ENCODE measurements at regions not wholly inside any gene's neighbourhood (a gene's known extent, or its start where the extent isn't known, plus 50 kb on each side); places are given as distances from the start of the nearest gene placed in this dataset.

DNA sequence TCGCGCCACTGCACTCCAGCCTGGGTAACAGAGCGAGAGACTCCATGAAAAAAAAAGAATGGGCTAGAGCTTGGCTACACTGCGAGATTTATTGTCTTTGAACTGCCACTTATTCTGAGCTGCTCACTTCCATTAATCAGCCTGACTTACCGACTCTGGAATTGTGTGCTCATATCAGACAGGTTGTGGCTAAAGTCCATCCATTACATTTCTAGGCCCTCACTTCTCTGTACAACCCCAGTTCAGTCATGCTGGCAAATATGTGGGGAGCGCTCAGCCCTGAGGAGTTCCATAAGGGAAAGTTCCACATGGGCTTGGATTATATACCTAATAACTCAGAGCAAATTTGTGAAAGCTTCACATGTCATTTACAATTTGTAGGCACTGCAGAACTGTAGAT lies 270.6 kb downstream of the TRIML1 start:
- H3K9ac ChIP-seq (ENCODE audit: low read length), result no peak overlapping the region
- H3K4me1 ChIP-seq (ENCODE audit: control insufficient read depth in 1 of 2, insufficient read depth in 2 of 2, low read length in 2 of 2), result peaks cover 0 to 9% of the 10 kb centered on the region in 2 experiments; a peak in 2 of 4 replicates
- no peaks in the 10 kb centered on the region for H3K9me3 ChIP-seq (ENCODE audit: control insufficient read depth in 1 of 2, insufficient read depth in 1 of 2, low read depth in 1 of 2, low read length in 2 of 2)
- no peaks in the 10 kb centered on the region for H3K79me2 ChIP-seq (ENCODE audit: insufficient read depth, low read length)
- intact Hi-C loops (cut with micrococcal nuclease), result loop anchor here (10.0 kb wide), 1 partner anchor 795 kb away; no protein-coding TSS in a partner anchor
- no peak for TF ChIP-seq POLR2AphosphoS5 (IDR thresholded peaks at IDR 0.05; ENCODE audit: low read depth, low read length)
- no peak for TF ChIP-seq ZBTB33 (IDR thresholded peaks at IDR 0.05; ENCODE audit: extremely low read depth, insufficient replicate concordance, low read length)
- no peak overlapping the region for H3K27ac ChIP-seq (ENCODE audit: low read depth, low read length)
- no peak overlapping the region for H2AFZ ChIP-seq (ENCODE audit: low read depth, low read length, poor library complexity, severe bottlenecking)
- H3K9me2 ChIP-seq (ENCODE audit: insufficient read depth), result no peaks in the 10 kb centered on the region
- no peak overlapping the region for H3K4me2 ChIP-seq (ENCODE audit: low read length)
- ChIA-PET CTCF (no interaction called here), RAD21 (ENCODE audit: low non-redundant PET in 1 of 2, low total read pairs in 2 of 2, uncharacterized antibody in 2 of 2, unreplicated experiment in 2 of 2) (no interaction called here), POLR2A (no interaction called here)
- no peak overlapping the region for H3K4me3 ChIP-seq (replicated peaks in 1 of 2; ENCODE audit: low read depth in 1 of 2, low read length in 2 of 2)
- DNase-seq (ENCODE audit: low read depth, low spot score), result no peak
- ATAC-seq, result no peak
- H4K20me1 ChIP-seq (ENCODE audit: insufficient read depth), result no peaks in the 10 kb centered on the region
- H3K36me3 ChIP-seq (ENCODE audit: control insufficient read depth in 1 of 2, insufficient read depth in 2 of 2, low read length in 2 of 2), result no peaks in the 10 kb centered on the region
- H3K27me3 ChIP-seq (ENCODE audit: insufficient read depth, low read length), result no peaks in the 10 kb centered on the region
- BruUV-seq (replicated peaks), result no TSS peak

DNA sequence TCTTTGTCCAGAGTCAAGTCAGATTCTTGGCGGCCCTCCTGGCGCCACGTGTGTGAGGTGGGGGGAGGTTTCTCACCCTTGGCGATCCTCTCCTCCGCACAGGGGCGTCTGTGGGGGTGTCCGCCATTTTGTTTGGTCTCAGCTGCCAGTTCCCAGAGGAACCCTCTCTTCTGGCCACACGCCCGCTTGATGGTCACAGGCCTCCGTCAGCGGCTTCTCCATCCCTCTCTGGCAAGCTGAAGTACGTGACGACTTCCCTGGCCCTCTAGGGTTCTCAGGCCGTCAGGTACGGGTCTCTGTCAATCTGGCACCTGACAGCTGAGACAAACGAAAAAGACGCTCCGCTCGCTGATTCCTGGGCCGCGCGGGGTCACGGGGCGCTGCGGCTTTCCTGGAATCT lies 272.6 kb downstream of the TRIML1 start:
- no peaks in the 10 kb centered on the region for H3K79me2 ChIP-seq (ENCODE audit: insufficient read depth, low read length)
- no peaks in the 10 kb centered on the region for H4K20me1 ChIP-seq (ENCODE audit: insufficient read depth)
- H3K36me3 ChIP-seq (ENCODE audit: control insufficient read depth in 1 of 2, insufficient read depth in 2 of 2, low read length in 2 of 2), result no peaks in the 10 kb centered on the region
- DNase-seq (ENCODE audit: low read depth, low spot score) (no peak), ATAC-seq (no peak)
- ChIA-PET POLR2A (no interaction called here), CTCF (no interaction called here), RAD21 (ENCODE audit: low non-redundant PET in 1 of 2, low total read pairs in 2 of 2, uncharacterized antibody in 2 of 2, unreplicated experiment in 2 of 2) (no interaction called here)
- no peak overlapping the region for H3K4me2 ChIP-seq (ENCODE audit: low read length)
- no peak overlapping the region for H3K27ac ChIP-seq (ENCODE audit: low read depth, low read length)
- intact Hi-C loops (cut with micrococcal nuclease), result no loop called here
- no peak overlapping the region for H3K9ac ChIP-seq (ENCODE audit: low read length)
- H3K9me2 ChIP-seq (ENCODE audit: insufficient read depth), result no peaks in the 10 kb centered on the region
- no peaks in the 10 kb centered on the region for H3K4me1 ChIP-seq (ENCODE audit: control insufficient read depth in 1 of 2, insufficient read depth in 2 of 2, low read length in 2 of 2)
- TF ChIP-seq RAD21 (IDR thresholded peaks at IDR 0.05; ENCODE audit: low read depth) (no peak), POLR2AphosphoS5 (IDR thresholded peaks at IDR 0.05; ENCODE audit: low read depth, low read length) (no peak), SP1 (IDR thresholded peaks at IDR 0.05; ENCODE audit: low read depth) (no peak), EZH2phosphoT487 (IDR thresholded peaks at IDR 0.05; ENCODE audit: borderline replicate concordance) (no peak), JUND (IDR thresholded peaks at IDR 0.05) (no peak), CEBPB (IDR thresholded peaks at IDR 0.05; ENCODE audit: low read depth) (no peak), TCF7L2 (IDR thresholded peaks at IDR 0.05; ENCODE audit: borderline replicate concordance, extremely low read depth, insufficient read depth, insufficient read length) (no peak), CBX3 (IDR thresholded peaks at IDR 0.05; ENCODE audit: low read depth) (no peak), ZBTB33 (IDR thresholded peaks at IDR 0.05; ENCODE audit: extremely low read depth, insufficient replicate concordance, low read length) (no peak), REST (IDR thresholded peaks at IDR 0.05; ENCODE audit: low read depth) (no peak)
- TF ChIP-seq, protein P1, sequence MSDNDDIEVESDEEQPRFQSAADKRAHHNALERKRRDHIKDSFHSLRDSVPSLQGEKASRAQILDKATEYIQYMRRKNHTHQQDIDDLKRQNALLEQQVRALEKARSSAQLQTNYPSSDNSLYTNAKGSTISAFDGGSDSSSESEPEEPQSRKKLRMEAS (IDR thresholded peaks at IDR 0.05), result no peak
- H2AFZ ChIP-seq (ENCODE audit: low read depth, low read length, poor library complexity, severe bottlenecking), result no peak overlapping the region
- H3K27me3 ChIP-seq (ENCODE audit: insufficient read depth, low read length), result no peaks in the 10 kb centered on the region
- no peaks in the 10 kb centered on the region for H3K9me3 ChIP-seq (ENCODE audit: control insufficient read depth in 1 of 2, insufficient read depth in 1 of 2, low read depth in 1 of 2, low read length in 2 of 2)
- no TSS peak for BruUV-seq (replicated peaks)
- H3K4me3 ChIP-seq (replicated peaks in 1 of 2; ENCODE audit: low read depth in 1 of 2, low read length in 2 of 2), result no peak overlapping the region
